Liver (tissue), 8 donors: ENCODE measurements at regions not wholly inside any gene's neighbourhood (a gene's known extent, or its start where the extent isn't known, plus 50 kb on each side); places are given as distances from the start of the nearest gene placed in this dataset.

ENCODE experiments used
- DNase-seq: peaks from one replicate; pipeline ENCODE4 v3.0.0-alpha.2; 2017; ENCODE audit warnings: low spot score
- H3K27ac ChIP-seq, 2 donors: one replicate each; pipeline ENCODE4 v1.7.0; 2013; ENCODE audit warnings: inconsistent platforms in 2 of 2, low read length in 2 of 2, control low read depth in 1 of 2, low read depth in 1 of 2, mild to moderate bottlenecking in 1 of 2
- H3K27me3 ChIP-seq, 4 donors: one replicate each; pipeline versions ENCODE4 v1.6.1 to v1.7.0; 2013; ENCODE audit warnings: low read length in 3 of 4, inconsistent platforms in 1 of 4, mild to moderate bottlenecking in 1 of 4, moderate library complexity in 1 of 4; ENCODE audit not compliant: control insufficient read depth in 4 of 4, insufficient read depth in 4 of 4
- H3K36me3 ChIP-seq, 4 donors: one replicate each; pipeline versions ENCODE4 v1.6.1 to v1.7.0; 2013; ENCODE audit warnings: low read length in 3 of 4, mild to moderate bottlenecking in 3 of 4, low read depth in 1 of 4, moderate library complexity in 1 of 4; ENCODE audit not compliant: control insufficient read depth in 4 of 4, insufficient read depth in 3 of 4
- H3K4me1 ChIP-seq, 4 donors: one replicate each; pipeline versions ENCODE4 v1.6.1 to v1.7.0; 2013; ENCODE audit warnings: low read length in 3 of 4, mild to moderate bottlenecking in 3 of 4, moderate library complexity in 1 of 4; ENCODE audit not compliant: control insufficient read depth in 4 of 4, insufficient read depth in 4 of 4
- H3K4me3 ChIP-seq, 3 donors: one replicate each; pipeline versions ENCODE4 v1.6.1 to v1.7.0; 2013; ENCODE audit warnings: low read length in 3 of 3, control low read depth in 1 of 3, low read depth in 1 of 3, mild to moderate bottlenecking in 1 of 3
- H3K9ac ChIP-seq, 2 donors: one replicate each; pipeline ENCODE4 v1.7.0; 2013; ENCODE audit warnings: low read length in 2 of 2, mild to moderate bottlenecking in 2 of 2, moderate library complexity in 2 of 2, control low read depth in 1 of 2, low read depth in 1 of 2
- H3K9me3 ChIP-seq, 4 donors: one replicate each; pipeline versions ENCODE4 v1.6.1 to v1.7.0; 2013; ENCODE audit warnings: low read length in 3 of 4; ENCODE audit not compliant: control insufficient read depth in 4 of 4
- EGR1 ChIP-seq, 2 donors: IDR thresholded peaks; 2 replicates each; pipeline ENCODE4 v1.6.1; 2016 to 2018; ENCODE audit warnings: antibody characterized with exemption in 2 of 2, low read depth in 2 of 2
- FOXA1 ChIP-seq: IDR thresholded peaks from 2 replicates; pipeline ENCODE4 v1.6.1; 2016; ENCODE audit warnings: antibody characterized with exemption
- FOXA2 ChIP-seq: IDR thresholded peaks from 2 replicates; pipeline ENCODE4 v1.6.1; 2016; ENCODE audit warnings: antibody characterized with exemption
- HNF4A ChIP-seq, 2 donors: conservative IDR thresholded peaks; 2 replicates each; pipeline ENCODE4 v1.6.1; 2016; ENCODE audit warnings: antibody characterized with exemption in 2 of 2, mild to moderate bottlenecking in 2 of 2
- HNF4G ChIP-seq: IDR thresholded peaks from 2 replicates; pipeline ENCODE4 v1.6.1; 2016; ENCODE audit warnings: antibody characterized with exemption
- JUND ChIP-seq, 2 donors: IDR thresholded peaks; 2 replicates each; pipeline ENCODE4 v1.6.1; 2016; ENCODE audit warnings: antibody characterized with exemption in 2 of 2
- NR2F2 ChIP-seq: IDR thresholded peaks from 2 replicates; pipeline ENCODE4 v1.6.1; 2016; ENCODE audit warnings: antibody characterized with exemption
- RXRA ChIP-seq, 2 donors: IDR thresholded peaks; 2 replicates each; pipeline ENCODE4 v1.6.1; 2017 to 2018; ENCODE audit warnings: antibody characterized with exemption in 2 of 2, mild to moderate bottlenecking in 1 of 2
- SP1 ChIP-seq: IDR thresholded peaks from 2 replicates; pipeline ENCODE4 v1.6.1; 2018; ENCODE audit warnings: antibody characterized with exemption, mild to moderate bottlenecking
- TAF1 ChIP-seq: conservative IDR thresholded peaks from 2 replicates; pipeline ENCODE4 v1.6.1; 2016; ENCODE audit warnings: antibody characterized with exemption, mild to moderate bottlenecking
- YY1 ChIP-seq: IDR thresholded peaks from 2 replicates; pipeline ENCODE4 v1.6.1; 2016; ENCODE audit warnings: antibody characterized with exemption, mild to moderate bottlenecking
- WGBS: extraction: QIAGEN DNeasy Blood & Tissue Kit; methylation state at CpG from one replicate; pipeline ENCODE4 v1.1.7; 2013; 5-methylcytosine and 5-hydroxymethylcytosine counted together
- TF ChIP-seq, protein P1 (sequence below): IDR thresholded peaks from 2 replicates; pipeline ENCODE4 v1.6.1; 2016; ENCODE audit warnings: antibody characterized with exemption, mild to moderate bottlenecking
- TF ChIP-seq, protein P2 (sequence below): IDR thresholded peaks from 2 replicates; pipeline ENCODE4 v1.6.1; 2016; ENCODE audit warnings: antibody characterized with exemption
- TF ChIP-seq, protein P3 (sequence below): IDR thresholded peaks from 2 replicates; pipeline ENCODE4 v1.6.1; 2016; ENCODE audit warnings: antibody characterized with exemption
- TF ChIP-seq, protein P4 (sequence below): IDR thresholded peaks from 2 replicates; pipeline ENCODE4 v1.6.1; 2016; ENCODE audit warnings: antibody characterized with exemption
- TF ChIP-seq, protein P5 (sequence below): fragments of 150-350 bp; IDR thresholded peaks from 2 replicates; pipeline ENCODE4 v1.5.1; 2017; ENCODE audit warnings: improper control_type of control experiment, low read depth, low read length; ENCODE audit not compliant: missing input control
- donor health status: healthy.
- donor health status: healthy.
- donor health status: healthy.
- donor health status: healthy.
- donor health status: healthy.

DNA sequence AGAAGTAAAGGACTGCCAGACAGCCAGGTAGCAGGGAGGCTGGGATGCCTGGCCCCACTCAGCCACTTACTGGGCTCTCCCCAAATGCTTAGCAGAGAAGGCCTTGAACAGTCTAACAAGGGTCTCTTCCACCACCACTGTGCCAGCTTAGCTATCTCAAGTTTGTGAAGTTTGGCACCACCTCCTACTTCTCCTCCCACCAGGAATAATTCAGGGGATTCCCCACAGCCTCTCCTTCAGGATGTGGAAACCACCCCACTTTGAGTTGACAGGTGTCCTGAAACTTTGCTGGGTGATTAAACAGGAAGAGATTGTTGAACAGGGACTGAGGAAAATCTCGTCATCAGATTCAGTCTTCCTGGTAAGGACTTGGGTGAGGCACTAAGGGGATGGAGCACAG is 59.4 kb upstream of the ATP1B1 start:
- Histone ChIP-seq H3K9ac (no peak overlapping the region), H3K36me3 (no peaks in the 10 kb centered on the region), H3K27ac (no peak overlapping the region), H3K4me1 (no peaks in the 10 kb centered on the region), H3K27me3 (no peaks in the 10 kb centered on the region), H3K4me3 (no peak overlapping the region), H3K9me3 (no peaks in the 10 kb centered on the region)
- 86% methylated on average over 1 of the region's 1 CpG for WGBS
- TF ChIP-seq, protein P1, sequence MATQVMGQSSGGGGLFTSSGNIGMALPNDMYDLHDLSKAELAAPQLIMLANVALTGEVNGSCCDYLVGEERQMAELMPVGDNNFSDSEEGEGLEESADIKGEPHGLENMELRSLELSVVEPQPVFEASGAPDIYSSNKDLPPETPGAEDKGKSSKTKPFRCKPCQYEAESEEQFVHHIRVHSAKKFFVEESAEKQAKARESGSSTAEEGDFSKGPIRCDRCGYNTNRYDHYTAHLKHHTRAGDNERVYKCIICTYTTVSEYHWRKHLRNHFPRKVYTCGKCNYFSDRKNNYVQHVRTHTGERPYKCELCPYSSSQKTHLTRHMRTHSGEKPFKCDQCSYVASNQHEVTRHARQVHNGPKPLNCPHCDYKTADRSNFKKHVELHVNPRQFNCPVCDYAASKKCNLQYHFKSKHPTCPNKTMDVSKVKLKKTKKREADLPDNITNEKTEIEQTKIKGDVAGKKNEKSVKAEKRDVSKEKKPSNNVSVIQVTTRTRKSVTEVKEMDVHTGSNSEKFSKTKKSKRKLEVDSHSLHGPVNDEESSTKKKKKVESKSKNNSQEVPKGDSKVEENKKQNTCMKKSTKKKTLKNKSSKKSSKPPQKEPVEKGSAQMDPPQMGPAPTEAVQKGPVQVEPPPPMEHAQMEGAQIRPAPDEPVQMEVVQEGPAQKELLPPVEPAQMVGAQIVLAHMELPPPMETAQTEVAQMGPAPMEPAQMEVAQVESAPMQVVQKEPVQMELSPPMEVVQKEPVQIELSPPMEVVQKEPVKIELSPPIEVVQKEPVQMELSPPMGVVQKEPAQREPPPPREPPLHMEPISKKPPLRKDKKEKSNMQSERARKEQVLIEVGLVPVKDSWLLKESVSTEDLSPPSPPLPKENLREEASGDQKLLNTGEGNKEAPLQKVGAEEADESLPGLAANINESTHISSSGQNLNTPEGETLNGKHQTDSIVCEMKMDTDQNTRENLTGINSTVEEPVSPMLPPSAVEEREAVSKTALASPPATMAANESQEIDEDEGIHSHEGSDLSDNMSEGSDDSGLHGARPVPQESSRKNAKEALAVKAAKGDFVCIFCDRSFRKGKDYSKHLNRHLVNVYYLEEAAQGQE = no peak
- TF ChIP-seq NR2F2 = no peak
- TF ChIP-seq FOXA2 = no peak
- no peak for DNase-seq

DNA sequence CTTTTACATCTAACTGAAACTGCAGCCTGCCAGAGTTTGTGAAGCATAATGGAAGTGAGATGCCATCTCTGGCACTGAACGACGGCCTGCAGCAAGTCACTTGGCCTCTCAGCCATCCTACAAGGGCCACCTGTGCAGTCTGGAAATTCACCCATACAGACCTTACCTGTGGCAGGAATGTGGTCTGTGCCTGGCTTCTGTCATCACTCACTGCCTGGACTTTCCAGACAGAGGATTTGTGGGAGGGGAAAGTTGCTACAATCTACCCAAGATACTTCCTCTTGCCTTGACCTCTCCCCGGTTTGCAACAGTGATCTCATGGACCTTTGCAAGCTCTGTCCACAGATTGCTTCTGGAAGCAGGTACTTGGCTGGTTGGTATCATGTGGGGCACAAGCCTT is 58.4 kb upstream of the ATP1B1 start:
- DNase-seq = no peak
- WGBS = 82% methylated on average over 3 of the region's 3 CpGs
- Histone ChIP-seq H3K4me1 (no peaks in the 10 kb centered on the region), H3K4me3 (no peak overlapping the region), H3K9ac (no peak overlapping the region), H3K36me3 (no peaks in the 10 kb centered on the region), H3K27me3 (no peaks in the 10 kb centered on the region), H3K27ac (no peak overlapping the region), H3K9me3 (no peaks in the 10 kb centered on the region)
- TF ChIP-seq, protein P2, sequence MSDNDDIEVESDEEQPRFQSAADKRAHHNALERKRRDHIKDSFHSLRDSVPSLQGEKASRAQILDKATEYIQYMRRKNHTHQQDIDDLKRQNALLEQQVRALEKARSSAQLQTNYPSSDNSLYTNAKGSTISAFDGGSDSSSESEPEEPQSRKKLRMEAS = no peak
- TF ChIP-seq, protein P3, sequence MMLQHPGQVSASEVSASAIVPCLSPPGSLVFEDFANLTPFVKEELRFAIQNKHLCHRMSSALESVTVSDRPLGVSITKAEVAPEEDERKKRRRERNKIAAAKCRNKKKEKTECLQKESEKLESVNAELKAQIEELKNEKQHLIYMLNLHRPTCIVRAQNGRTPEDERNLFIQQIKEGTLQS = no peak
- TF ChIP-seq SP1 = no peak
- no peak for TF ChIP-seq EGR1 (IDR thresholded peaks at IDR 0.05; ENCODE audit: low read depth in 2 of 2)
- TF ChIP-seq, protein P4, sequence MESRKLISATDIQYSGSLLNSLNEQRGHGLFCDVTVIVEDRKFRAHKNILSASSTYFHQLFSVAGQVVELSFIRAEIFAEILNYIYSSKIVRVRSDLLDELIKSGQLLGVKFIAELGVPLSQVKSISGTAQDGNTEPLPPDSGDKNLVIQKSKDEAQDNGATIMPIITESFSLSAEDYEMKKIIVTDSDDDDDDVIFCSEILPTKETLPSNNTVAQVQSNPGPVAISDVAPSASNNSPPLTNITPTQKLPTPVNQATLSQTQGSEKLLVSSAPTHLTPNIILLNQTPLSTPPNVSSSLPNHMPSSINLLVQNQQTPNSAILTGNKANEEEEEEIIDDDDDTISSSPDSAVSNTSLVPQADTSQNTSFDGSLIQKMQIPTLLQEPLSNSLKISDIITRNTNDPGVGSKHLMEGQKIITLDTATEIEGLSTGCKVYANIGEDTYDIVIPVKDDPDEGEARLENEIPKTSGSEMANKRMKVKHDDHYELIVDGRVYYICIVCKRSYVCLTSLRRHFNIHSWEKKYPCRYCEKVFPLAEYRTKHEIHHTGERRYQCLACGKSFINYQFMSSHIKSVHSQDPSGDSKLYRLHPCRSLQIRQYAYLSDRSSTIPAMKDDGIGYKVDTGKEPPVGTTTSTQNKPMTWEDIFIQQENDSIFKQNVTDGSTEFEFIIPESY = no peak
- no peak for TF ChIP-seq HNF4G
- TF ChIP-seq NR2F2 = no peak
- TF ChIP-seq JUND (IDR thresholded peaks at IDR 0.05) = no peak
- TF ChIP-seq FOXA1 = no peak
- no peak for TF ChIP-seq YY1
- TF ChIP-seq RXRA (IDR thresholded peaks at IDR 0.05) = no peak
- TF ChIP-seq HNF4A (conservative IDR thresholded peaks at IDR 0.05) = no peak
- TF ChIP-seq, protein P1 = no peak
- no peak for TF ChIP-seq TAF1
- TF ChIP-seq, protein P5, sequence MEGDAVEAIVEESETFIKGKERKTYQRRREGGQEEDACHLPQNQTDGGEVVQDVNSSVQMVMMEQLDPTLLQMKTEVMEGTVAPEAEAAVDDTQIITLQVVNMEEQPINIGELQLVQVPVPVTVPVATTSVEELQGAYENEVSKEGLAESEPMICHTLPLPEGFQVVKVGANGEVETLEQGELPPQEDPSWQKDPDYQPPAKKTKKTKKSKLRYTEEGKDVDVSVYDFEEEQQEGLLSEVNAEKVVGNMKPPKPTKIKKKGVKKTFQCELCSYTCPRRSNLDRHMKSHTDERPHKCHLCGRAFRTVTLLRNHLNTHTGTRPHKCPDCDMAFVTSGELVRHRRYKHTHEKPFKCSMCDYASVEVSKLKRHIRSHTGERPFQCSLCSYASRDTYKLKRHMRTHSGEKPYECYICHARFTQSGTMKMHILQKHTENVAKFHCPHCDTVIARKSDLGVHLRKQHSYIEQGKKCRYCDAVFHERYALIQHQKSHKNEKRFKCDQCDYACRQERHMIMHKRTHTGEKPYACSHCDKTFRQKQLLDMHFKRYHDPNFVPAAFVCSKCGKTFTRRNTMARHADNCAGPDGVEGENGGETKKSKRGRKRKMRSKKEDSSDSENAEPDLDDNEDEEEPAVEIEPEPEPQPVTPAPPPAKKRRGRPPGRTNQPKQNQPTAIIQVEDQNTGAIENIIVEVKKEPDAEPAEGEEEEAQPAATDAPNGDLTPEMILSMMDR = no peak
